Common myeloid progenitor, CD34-positive (primary cell): ENCODE measurements at regions not wholly inside any gene's neighbourhood (a gene's known extent, or its start where the extent isn't known, plus 50 kb on each side); places are given as distances from the start of the nearest gene placed in this dataset.
"Not testable (repeated sequence)": the region's sequence is repeated elsewhere in the genome, so short reads cannot be mapped to it uniquely, and the experiment has no call there.

Experiments used
- CTCF ChIA-PET: fragments of 350-600 bp; sonication (Branson Sonifier 250); formaldehyde crosslinking; loops from one replicate; lab custom pipeline; 2021; ENCODE audit warnings: antibody characterized with exemption; lab: Charles Lee
- POLR2A ChIA-PET: fragments of 350-600 bp; sonication (Branson Sonifier 250); formaldehyde crosslinking; loops from one replicate; lab custom pipeline; 2021; ENCODE audit warnings: antibody characterized with exemption; lab: Charles Lee
- DNase-seq, 3 donors: peaks; one replicate each; pipeline versions ENCODE4 v3.0.0 to v3.0.0-alpha.2; 2013
- H3K27ac ChIP-seq, 2 experiments: 1 replicate in 1 of 2; 2 replicates in 1 of 2; pipeline ENCODE4 v1.7.0; 2013; ENCODE audit warnings: inconsistent platforms in 2 of 2, low read length in 2 of 2, mild to moderate bottlenecking in 2 of 2, low read depth in 1 of 2, moderate library complexity in 1 of 2; ENCODE audit not compliant: severe bottlenecking in 2 of 2, insufficient read depth in 1 of 2, poor library complexity in 1 of 2
- H3K27me3 ChIP-seq, 5 experiments: replicated peaks in 2 of 5; 1 replicate in 3 of 5; 2 replicates in 2 of 5; pipeline versions ENCODE4 v1.6.1 to v1.7.0; 2013; ENCODE audit warnings: low read length in 4 of 5, mild to moderate bottlenecking in 2 of 5, moderate library complexity in 2 of 5, inconsistent platforms in 1 of 5; ENCODE audit not compliant: insufficient read depth in 5 of 5, control insufficient read depth in 4 of 5
- H3K36me3 ChIP-seq, 4 experiments: 1 replicate in 2 of 4; 2 replicates in 2 of 4; pipeline versions ENCODE4 v1.6.1 to v1.7.0; 2013; ENCODE audit warnings: low read length in 3 of 4, control low read depth in 1 of 4, mild to moderate bottlenecking in 1 of 4; ENCODE audit not compliant: control insufficient read depth in 4 of 4, insufficient read depth in 4 of 4
- H3K4me1 ChIP-seq, 4 experiments: 1 replicate in 3 of 4; 2 replicates in 1 of 4; pipeline versions ENCODE4 v1.6.1 to v1.7.1; 2013; ENCODE audit warnings: low read length in 3 of 4, mild to moderate bottlenecking in 3 of 4, control low read depth in 1 of 4, inconsistent platforms in 1 of 4, moderate library complexity in 1 of 4; ENCODE audit not compliant: control insufficient read depth in 4 of 4, insufficient read depth in 4 of 4; ENCODE audit errors: control extremely low read depth in 1 of 4
- H3K4me3 ChIP-seq, 7 experiments: 1 replicate in 4 of 7; 2 replicates in 3 of 7; pipeline versions ENCODE4 v1.5.1 to v1.7.0; 2013; ENCODE audit warnings: mild to moderate bottlenecking in 7 of 7, low read length in 6 of 7, moderate library complexity in 6 of 7, inconsistent platforms in 2 of 7, low read depth in 2 of 7, control low read depth in 1 of 7; ENCODE audit not compliant: insufficient read depth in 4 of 7, control insufficient read depth in 1 of 7; ENCODE audit errors: extremely low read depth in 1 of 7
- H3K9me3 ChIP-seq, 5 experiments: 1 replicate in 4 of 5; 2 replicates in 1 of 5; pipeline versions ENCODE4 v1.6.1 to v1.7.1; 2013; ENCODE audit warnings: low read length in 4 of 5, mild to moderate bottlenecking in 2 of 5, inconsistent platforms in 1 of 5, low read depth in 1 of 5, moderate library complexity in 1 of 5; ENCODE audit not compliant: control insufficient read depth in 4 of 5, insufficient read depth in 2 of 5; ENCODE audit errors: control extremely low read depth in 1 of 5
- WGBS: methylation state at CpG from one replicate; pipeline ENCODE4 v1.1.5; 2013; ENCODE audit not compliant: insufficient coverage; 5-methylcytosine and 5-hydroxymethylcytosine counted together

- H3K9me3 ChIP-seq = peaks cover 0 to 6% (median 0%) of the 10 kb centered on the region in 5 experiments
- no peaks in the 10 kb centered on the region for H3K27me3 ChIP-seq
- ChIA-PET CTCF (interaction anchor here (0.8 to 1.3 kb wide), 4 partner anchors 11 to 178 kb away, joined by 3 read pairs; no protein-coding TSS in a partner anchor), POLR2A (interaction anchor here (0.7 kb wide), 1 partner anchor 19 kb away, joined by 4 read pairs; no protein-coding TSS in a partner anchor)
- no peak for DNase-seq
- peaks cover 0 to 5% (median under 1%) of the 10 kb centered on the region in 4 experiments for H3K4me1 ChIP-seq
- H3K36me3 ChIP-seq = no peaks in the 10 kb centered on the region
- WGBS = 100% methylated on average over 1 of the region's 2 CpGs
- no peak overlapping the region for H3K27ac ChIP-seq
- no peak overlapping the region for H3K4me3 ChIP-seq
Measured at GRCh38 chr5:74389531-74390305, 250.8 kb downstream of the ENC1 start.

- H3K27ac ChIP-seq, H3K27me3 ChIP-seq, H3K36me3 ChIP-seq, DNase-seq, H3K4me3 ChIP-seq, POLR2A ChIA-PET, H3K4me1 ChIP-seq, H3K9me3 ChIP-seq: not testable (repeated sequence)
- CTCF ChIA-PET = interaction anchor here (1.2 to 1.3 kb wide), 2 partner anchors 10 to 176 kb away, joined by 3 read pairs; no protein-coding TSS in a partner anchor
- 96% methylated on average over 2 of the region's 2 CpGs for WGBS
Measured at GRCh38 chr5:74388411-74388810, 252.1 kb downstream of the ENC1 start.

- Histone ChIP-seq H3K27ac (no peak overlapping the region), H3K4me1 (peaks cover 0 to 5% (median 0%) of the 10 kb centered on the region in 4 experiments), H3K36me3 (no peaks in the 10 kb centered on the region), H3K4me3 (no peak overlapping the region), H3K27me3 (no peaks in the 10 kb centered on the region), H3K9me3 (peaks cover 0 to 6% (median 0%) of the 10 kb centered on the region in 5 experiments)
- DNase-seq = no peak
- WGBS = 100% methylated on average over 3 of the region's 4 CpGs
- ChIA-PET CTCF (no interaction called here), POLR2A (no interaction called here)
Measured at GRCh38 chr5:74386571-74387334, 253.8 kb downstream of the ENC1 start.

- Histone ChIP-seq H3K27ac (no peak overlapping the region), H3K9me3 (peaks cover 0 to 6% (median 0%) of the 10 kb centered on the region in 5 experiments), H3K4me3 (no peak overlapping the region), H3K4me1 (peaks cover 0 to 5% (median 0%) of the 10 kb centered on the region in 4 experiments), H3K27me3 (no peaks in the 10 kb centered on the region), H3K36me3 (no peaks in the 10 kb centered on the region)
- POLR2A ChIA-PET = no interaction called here
- no peak for DNase-seq
- WGBS = 0% methylated on average over 1 of the region's 2 CpGs
- CTCF ChIA-PET = interaction anchor here (1.0 kb wide), 1 partner anchor 16 kb away, joined by 3 read pairs; no protein-coding TSS in a partner anchor
Measured at GRCh38 chr5:74384851-74385250, 255.7 kb downstream of the ENC1 start.

- ChIA-PET POLR2A (no interaction called here), CTCF (interaction anchor here (0.9 kb wide), 1 partner anchor 251 kb away, joined by 3 read pairs; no protein-coding TSS in a partner anchor)
- peaks cover 0 to 5% (median 0%) of the 10 kb centered on the region in 4 experiments for H3K4me1 ChIP-seq
- no peaks in the 10 kb centered on the region for H3K36me3 ChIP-seq
- no peak overlapping the region for H3K4me3 ChIP-seq
- H3K9me3 ChIP-seq = peaks cover 0 to 6% (median 0%) of the 10 kb centered on the region in 5 experiments
- no peak for DNase-seq
- peaks cover 0 to 1% (median 0%) of the 10 kb centered on the region in 5 experiments for H3K27me3 ChIP-seq
- WGBS = 90% methylated on average over 4 of the region's 4 CpGs
- no peak overlapping the region for H3K27ac ChIP-seq
Measured at GRCh38 chr5:74382987-74383593, 257.4 kb downstream of the ENC1 start.

- H3K4me1 ChIP-seq = peaks cover 0 to 5% (median 0%) of the 10 kb centered on the region in 4 experiments
- POLR2A ChIA-PET = no interaction called here
Measured at GRCh38 chr5:74382123-74382855, 258.2 kb downstream of the ENC1 start.

More at GRCh38 chr5:74382123-74382855, 258.2 kb downstream of the ENC1 start:
- no peak overlapping the region for H3K4me3 ChIP-seq
- H3K27ac ChIP-seq = no peak overlapping the region
- no peaks in the 10 kb centered on the region for H3K36me3 ChIP-seq
- peaks cover 0 to under 1% (median 0%) of the 10 kb centered on the region in 5 experiments for H3K9me3 ChIP-seq
- CTCF ChIA-PET = no interaction called here
- no peak for DNase-seq
- H3K27me3 ChIP-seq = peaks cover 0 to 1% (median 0%) of the 10 kb centered on the region in 5 experiments
- 100% methylated on average over 1 of the region's 3 CpGs for WGBS
